Activated naive CD8-positive, alpha-beta T cell treated with anti-CD3 and anti-CD28 coated beads, Interleukin-2, amount 10 ng/mL, durations not matched to agents 7 days and 5 days (primary cell): ENCODE measurements at regions not wholly inside any gene's neighbourhood (a gene's known extent, or its start where the extent isn't known, plus 50 kb on each side); places are given as distances from the start of the nearest gene placed in this dataset.
"Not testable (repeated sequence)": the region's sequence is repeated elsewhere in the genome, so short reads cannot be mapped to it uniquely, and the experiment has no call there.

ENCODE experiments used
- ATAC-seq: fragments of 150-1000 bp; cut with Tn5 transposase; one replicate; pipeline ENCODE4 v1.10.0; 2021; ENCODE audit warnings: low read depth, moderate library complexity
- POLR2A ChIA-PET: fragments of 350-600 bp; sonication (Branson Sonifier 250); formaldehyde crosslinking; loops from one replicate; lab custom pipeline; 2021; ENCODE audit warnings: antibody characterized with exemption; lab: Charles Lee
- DNase-seq: peaks from one replicate; pipeline ENCODE4 v3.0.0; 2021
- H3K27ac Mint-ChIP-seq: one replicate; pipeline ENCODE4 v1.8.0; 2022; ENCODE audit warnings: mild to moderate bottlenecking, mixed read lengths
- H3K27me3 Mint-ChIP-seq: one replicate; pipeline ENCODE4 v1.8.0; 2022; ENCODE audit warnings: mild to moderate bottlenecking, moderate library complexity, mixed read lengths
- H3K36me3 Mint-ChIP-seq: one replicate; pipeline ENCODE4 v1.8.0; 2021; ENCODE audit warnings: mild to moderate bottlenecking, mixed read lengths
- H3K4me1 Mint-ChIP-seq: one replicate; pipeline ENCODE4 v1.8.0; 2021; ENCODE audit warnings: mixed read lengths
- H3K4me3 Mint-ChIP-seq: one replicate; pipeline ENCODE4 v1.8.0; 2022; ENCODE audit warnings: mild to moderate bottlenecking, moderate library complexity, mixed read lengths
- H3K9me3 Mint-ChIP-seq: one replicate; pipeline ENCODE4 v1.8.0; 2021; ENCODE audit warnings: mixed read lengths

DNA sequence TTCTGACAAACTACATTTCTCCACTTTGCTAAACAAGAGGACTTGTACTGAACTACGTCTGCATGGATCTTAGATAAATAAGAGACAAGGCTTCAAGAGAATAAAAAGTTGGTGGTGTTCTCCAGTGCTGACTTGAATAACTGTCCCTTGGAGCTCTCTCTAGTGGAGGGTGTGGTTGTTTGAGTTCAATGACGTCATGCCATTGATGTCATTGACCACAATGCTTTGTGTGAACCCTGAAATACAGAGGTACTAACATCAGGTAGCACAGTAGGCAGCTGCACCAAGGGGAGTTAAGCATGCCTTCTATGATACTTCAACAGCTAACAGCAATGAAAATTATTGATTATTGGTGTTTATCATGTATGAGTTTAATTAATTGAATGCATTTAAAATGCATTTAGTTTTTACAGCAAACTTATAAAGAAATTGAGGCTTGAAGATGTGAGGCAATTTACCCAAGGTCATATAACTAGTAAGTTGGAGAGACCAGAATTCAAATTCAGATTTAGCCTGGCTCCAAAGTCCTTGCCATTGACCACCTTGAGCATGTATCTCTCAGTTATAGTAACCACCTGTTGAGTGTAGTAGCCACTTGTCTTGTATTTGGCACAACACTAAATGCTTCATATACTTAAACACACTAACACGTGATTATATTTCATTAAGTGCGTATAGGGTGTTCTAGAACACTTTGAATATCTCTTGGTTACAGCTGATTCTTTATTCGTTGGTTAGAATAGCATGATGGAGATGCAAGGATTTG, 126.0 kb upstream of the ANKRD28 start:
- Mint-ChIP-seq H3K9me3 (no peaks in the 10 kb centered on the region), H3K27me3 (no peaks in the 10 kb centered on the region), H3K27ac (no peak overlapping the region), H3K4me1 (no peaks in the 10 kb centered on the region), H3K4me3 (no peak overlapping the region), H3K36me3 (no peaks in the 10 kb centered on the region)
- POLR2A ChIA-PET: no interaction called here
- ATAC-seq: no peak
- DNase-seq: no peak

DNA sequence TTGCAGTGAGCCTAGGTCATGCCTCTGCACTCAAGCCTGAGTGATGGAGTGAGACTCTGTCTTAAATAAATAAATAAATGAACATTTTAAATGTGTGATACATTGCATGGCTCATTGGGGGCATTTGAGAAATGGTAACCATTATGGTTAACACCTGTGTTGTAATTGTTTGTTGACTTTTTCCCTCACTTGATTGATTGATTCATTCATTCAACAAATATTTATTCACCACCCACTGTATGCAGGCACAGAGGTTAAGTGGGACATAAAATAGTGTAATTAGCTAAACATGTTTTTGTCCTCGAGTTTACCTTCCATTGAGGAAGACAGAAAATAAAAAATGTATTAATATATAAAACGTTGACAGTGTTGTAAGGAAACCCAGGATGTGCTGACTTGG, 127.1 kb upstream of the ANKRD28 start:
- Mint-ChIP-seq H3K27ac (no peak overlapping the region), H3K36me3 (no peaks in the 10 kb centered on the region), H3K9me3 (no peaks in the 10 kb centered on the region), H3K27me3 (peaks cover 4% of the 10 kb centered on the region), H3K4me3 (no peak overlapping the region), H3K4me1 (no peaks in the 10 kb centered on the region)
- POLR2A ChIA-PET: no interaction called here
- DNase-seq (no peak), ATAC-seq (no peak)

DNA sequence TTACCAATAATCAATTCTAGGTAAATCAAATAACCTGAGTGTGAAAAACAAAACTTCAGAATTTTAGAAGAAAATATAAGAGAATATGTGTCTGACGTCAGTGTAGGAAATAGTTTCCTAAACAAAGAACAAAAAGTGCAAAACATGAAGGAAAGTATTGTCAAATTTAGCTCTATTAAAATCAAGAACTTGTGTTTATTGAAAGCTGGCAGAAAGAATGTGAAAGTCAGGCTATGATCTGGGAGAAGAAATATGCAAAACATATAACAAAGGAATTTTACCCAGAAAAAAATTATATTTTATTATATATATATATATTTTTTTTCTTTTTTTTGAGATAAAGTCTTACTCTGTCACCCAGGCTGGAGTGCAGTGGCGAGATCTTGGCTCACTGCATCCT, 129.1 kb upstream of the ANKRD28 start:
- ATAC-seq (no peak), DNase-seq (no peak)
- H3K27me3 Mint-ChIP-seq: peaks cover 4% of the 10 kb centered on the region
- H3K27ac Mint-ChIP-seq: no peak overlapping the region
- H3K9me3 Mint-ChIP-seq: no peaks in the 10 kb centered on the region
- POLR2A ChIA-PET: no interaction called here
- no peaks in the 10 kb centered on the region for H3K36me3 Mint-ChIP-seq
- H3K4me3 Mint-ChIP-seq: no peak overlapping the region
- H3K4me1 Mint-ChIP-seq: peaks cover under 1% of the 10 kb centered on the region

DNA sequence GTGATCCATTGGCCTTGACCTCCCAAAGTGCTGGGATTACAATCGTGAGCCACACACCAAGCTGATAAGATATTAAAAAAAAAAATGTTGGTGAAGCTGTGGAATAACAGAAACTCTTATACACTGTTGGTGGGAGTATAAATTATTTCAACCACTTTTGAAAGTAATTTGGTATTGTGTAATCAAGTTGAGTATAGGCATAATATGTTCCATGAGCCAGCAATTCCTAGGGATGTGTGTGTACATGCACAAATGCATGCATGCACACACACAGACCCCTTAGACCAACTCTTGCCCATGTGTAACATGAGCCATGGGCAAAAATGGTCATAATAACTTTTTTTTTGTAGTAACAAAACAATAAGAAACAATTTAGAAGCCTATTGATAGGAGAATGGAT, 130.2 kb upstream of the ANKRD28 start:
- no peaks in the 10 kb centered on the region for H3K36me3 Mint-ChIP-seq
- DNase-seq (no peak), ATAC-seq (no peak)
- H3K4me1 Mint-ChIP-seq: peaks cover 4% of the 10 kb centered on the region
- H3K27ac Mint-ChIP-seq: no peak overlapping the region
- POLR2A ChIA-PET: no interaction called here
- no peaks in the 10 kb centered on the region for H3K9me3 Mint-ChIP-seq
- no peak overlapping the region for H3K4me3 Mint-ChIP-seq
- H3K27me3 Mint-ChIP-seq: peaks cover 4% of the 10 kb centered on the region

DNA sequence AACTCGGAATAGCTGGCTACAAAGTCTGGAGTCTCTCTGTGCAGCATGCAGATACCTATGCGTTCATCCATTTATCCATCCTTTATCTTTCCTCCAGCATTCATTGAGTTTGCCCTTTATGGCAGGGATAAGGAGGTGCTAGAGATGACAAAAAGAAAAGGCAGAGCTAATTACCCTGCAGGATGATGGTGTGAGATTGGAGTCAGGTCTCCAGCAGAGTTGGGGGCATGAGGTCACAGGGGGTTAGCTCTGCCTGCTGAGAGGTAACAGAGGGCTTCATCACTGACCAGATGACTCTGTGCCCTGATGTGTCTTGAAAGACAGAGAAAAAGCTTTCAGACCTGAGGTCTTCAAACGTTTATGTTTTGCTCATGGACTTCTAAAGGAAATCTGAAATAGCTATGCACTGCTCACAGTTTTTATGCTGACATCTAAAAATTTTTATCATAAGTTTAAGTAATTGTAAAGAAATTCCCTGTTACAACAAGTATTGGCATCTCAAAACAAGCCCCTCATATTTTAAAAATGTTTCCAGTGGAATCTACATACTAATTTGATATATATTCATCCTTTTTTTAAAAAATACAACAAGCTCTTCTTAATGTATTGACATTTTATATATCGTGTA, 132.3 kb upstream of the ANKRD28 start:
- Mint-ChIP-seq H3K27ac (no peak overlapping the region), H3K4me1 (peaks cover 4% of the 10 kb centered on the region), H3K9me3 (no peaks in the 10 kb centered on the region), H3K27me3 (peaks cover 4% of the 10 kb centered on the region), H3K36me3 (no peaks in the 10 kb centered on the region), H3K4me3 (no peak overlapping the region)
- POLR2A ChIA-PET: no interaction called here
- no peak for ATAC-seq
- no peak for DNase-seq

DNA sequence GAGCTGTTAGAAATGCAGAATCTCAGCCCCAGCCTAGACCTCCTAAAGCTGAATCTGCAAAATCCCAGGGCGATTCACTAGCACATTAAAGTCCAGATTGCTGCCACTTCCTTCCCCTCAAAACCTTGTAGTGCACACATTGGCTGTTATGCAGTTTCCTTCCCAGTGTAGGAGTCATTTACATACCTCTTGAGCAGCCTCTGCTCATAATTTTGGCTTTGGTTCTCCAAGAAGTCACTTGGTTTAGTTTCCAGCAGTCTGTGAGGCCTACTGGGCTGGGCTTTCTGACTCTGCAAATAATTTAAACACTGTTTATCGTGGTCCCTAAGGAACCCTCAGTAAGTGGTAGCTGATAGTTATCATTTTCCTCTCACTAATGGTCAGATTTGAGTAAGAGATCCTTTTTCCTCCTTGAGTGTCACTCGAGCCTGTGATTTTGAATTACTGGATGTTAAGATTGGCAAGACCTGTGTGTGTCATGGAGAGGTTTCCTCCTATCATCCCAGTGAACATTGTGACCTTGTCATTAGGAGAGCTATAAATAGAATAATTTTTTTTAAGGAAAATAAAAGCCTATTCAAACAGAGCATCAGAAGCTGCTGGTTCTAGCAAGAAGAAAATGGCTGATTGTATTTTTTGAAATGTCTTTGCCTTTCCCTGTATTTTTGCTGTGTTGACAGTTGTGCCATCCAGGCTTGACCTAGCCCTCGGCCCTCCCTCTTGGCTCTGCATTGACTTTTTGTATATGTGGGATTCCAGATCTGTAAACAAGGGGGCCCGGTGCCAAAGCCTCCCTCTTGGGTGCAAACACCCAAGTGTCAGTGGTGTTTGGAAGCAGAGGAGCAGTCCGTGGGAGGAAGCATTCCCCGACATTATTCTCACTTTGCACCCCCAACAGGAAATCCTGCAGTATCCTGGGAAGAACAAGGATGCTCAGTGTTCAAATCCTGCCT, 134.8 kb upstream of the ANKRD28 start:
- Mint-ChIP-seq H3K4me3 (no peak overlapping the region), H3K9me3 (no peaks in the 10 kb centered on the region), H3K36me3 (peaks cover 1% of the 10 kb centered on the region), H3K27me3 (peaks cover 4% of the 10 kb centered on the region), H3K4me1 (peaks cover 4% of the 10 kb centered on the region), H3K27ac (no peak overlapping the region)
- no peak for ATAC-seq
- POLR2A ChIA-PET: no interaction called here
- no peak for DNase-seq

DNA sequence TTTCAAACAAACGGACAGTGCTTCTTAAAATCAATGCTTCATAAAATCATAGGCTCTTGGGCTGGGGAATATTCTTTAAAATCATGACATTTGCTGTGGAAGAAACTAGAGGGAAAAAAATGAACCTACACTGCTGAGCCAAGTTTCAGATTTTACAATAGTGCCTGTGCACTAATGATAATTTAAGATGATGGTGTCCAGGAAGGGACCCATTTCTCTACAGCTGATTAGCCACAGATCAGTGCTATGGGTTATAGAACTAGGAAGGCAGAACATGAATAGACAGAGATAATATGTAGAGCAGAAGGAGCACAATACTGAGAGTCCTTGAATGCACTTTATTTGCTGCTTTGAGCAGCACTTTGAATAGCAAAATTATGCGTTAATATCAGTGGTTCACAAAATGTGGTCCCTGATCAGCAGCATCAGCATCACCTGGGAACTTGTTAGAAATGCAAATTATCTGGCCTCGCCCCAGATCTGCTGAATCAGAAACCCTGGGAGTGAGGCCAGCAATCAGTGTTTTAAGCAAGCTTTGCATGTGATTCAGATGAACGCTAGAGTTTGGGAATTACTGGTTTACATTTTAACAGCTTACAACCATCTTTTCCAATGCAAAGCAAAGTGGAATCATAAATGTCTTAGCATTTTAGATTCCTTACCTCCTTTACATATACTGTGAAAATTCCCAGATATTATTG, 135.8 kb upstream of the ANKRD28 start:
- no peak for ATAC-seq
- DNase-seq: no peak
- Mint-ChIP-seq H3K36me3 (peaks cover 1% of the 10 kb centered on the region), H3K27ac (no peak overlapping the region), H3K27me3 (peaks cover 4% of the 10 kb centered on the region), H3K4me3 (no peak overlapping the region), H3K4me1 (peaks cover 4% of the 10 kb centered on the region), H3K9me3 (no peaks in the 10 kb centered on the region)
- POLR2A ChIA-PET: no interaction called here

DNA sequence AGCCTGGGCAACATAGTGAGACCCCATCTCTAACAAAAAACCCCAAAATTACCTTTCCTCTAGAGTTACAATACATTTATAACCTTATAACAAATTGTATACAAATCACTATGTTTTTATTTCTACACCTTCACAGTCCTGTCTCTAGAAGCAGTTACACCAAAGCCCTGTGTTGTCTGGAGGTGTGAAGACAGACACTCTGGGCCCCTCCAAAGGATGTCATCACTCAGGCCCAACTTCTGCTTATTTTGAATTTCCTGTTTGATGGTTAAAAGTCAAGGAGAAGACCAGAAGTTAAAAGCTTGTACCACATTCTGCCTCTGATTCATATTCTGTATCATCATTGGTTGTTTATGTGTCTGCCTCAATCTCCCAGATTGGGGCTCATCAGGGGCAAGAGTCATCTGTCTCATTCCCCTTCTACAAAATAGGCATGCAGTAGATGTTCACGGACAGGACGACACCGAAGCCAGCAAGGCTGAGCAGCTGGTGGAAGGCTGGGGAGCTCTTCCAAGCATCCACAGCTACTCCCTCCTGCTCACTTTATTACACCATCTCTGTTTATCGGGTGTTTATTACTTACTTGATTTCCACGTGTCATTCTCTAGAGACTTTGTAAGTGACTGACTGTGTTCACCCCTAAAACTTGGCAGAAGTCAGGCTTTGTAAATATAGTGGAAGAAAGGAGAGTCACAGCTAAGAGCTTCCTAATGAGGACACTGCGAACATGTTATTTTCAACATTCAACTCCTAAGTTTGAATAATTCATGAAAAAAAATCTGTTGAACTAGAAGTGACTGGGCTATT, 136.8 kb upstream of the ANKRD28 start:
- H3K36me3 Mint-ChIP-seq: peaks cover 1% of the 10 kb centered on the region
- no peak overlapping the region for H3K4me3 Mint-ChIP-seq
- ATAC-seq (no peak), DNase-seq (no peak)
- H3K4me1 Mint-ChIP-seq: peaks cover 4% of the 10 kb centered on the region
- no peaks in the 10 kb centered on the region for H3K9me3 Mint-ChIP-seq
- POLR2A ChIA-PET: no interaction called here
- H3K27me3 Mint-ChIP-seq: peaks cover 2% of the 10 kb centered on the region
- no peak overlapping the region for H3K27ac Mint-ChIP-seq

DNA sequence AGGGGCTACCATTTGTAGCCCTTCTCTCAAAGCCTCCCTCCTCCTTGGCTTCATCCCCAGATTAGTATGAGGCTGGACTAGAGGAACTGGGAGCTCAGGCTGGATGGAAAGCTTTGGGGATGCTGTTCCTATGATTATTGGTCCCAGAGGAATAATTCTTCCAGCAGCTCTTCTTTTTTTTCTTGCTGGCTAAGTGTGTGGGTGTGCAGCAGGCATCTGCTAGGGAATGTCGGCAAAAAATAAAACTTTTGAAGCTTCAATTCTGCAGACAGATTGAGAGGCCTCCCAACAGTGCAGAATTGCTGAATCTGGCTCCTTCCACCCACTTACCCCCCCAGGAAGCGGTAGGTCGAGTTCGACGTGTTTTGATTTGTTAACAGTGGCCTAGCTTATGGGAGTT, 138.5 kb upstream of the ANKRD28 start:
- POLR2A ChIA-PET: no interaction called here
- no peak for DNase-seq
- Mint-ChIP-seq H3K4me1 (peaks cover 4% of the 10 kb centered on the region), H3K9me3 (no peaks in the 10 kb centered on the region), H3K27ac (no peak overlapping the region), H3K36me3 (peaks cover 1% of the 10 kb centered on the region), H3K4me3 (no peak overlapping the region), H3K27me3 (no peaks in the 10 kb centered on the region)
- no peak for ATAC-seq

DNA sequence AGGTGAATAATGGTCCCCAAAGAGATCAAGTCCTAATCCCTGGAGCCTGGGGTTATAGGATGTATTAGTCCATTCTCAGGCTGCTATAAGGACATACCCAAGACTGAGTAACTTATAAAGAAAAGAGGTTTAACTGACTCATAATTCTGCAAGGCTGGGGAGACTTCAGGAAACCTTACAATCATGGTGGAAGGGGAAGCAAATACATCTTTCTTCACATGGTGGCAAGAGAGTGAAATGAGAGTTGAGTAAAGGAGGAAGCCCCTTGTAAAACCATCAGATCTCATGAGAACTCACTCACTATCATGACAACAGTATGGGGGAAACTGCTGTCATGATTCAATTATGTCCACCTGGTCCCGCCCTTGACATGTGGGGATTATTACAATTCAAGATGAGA, 142.9 kb upstream of the ANKRD28 start:
- Mint-ChIP-seq H3K4me3 (no peak overlapping the region), H3K27ac (no peak overlapping the region), H3K27me3 (peaks cover 8% of the 10 kb centered on the region), H3K4me1 (peaks cover 2% of the 10 kb centered on the region), H3K9me3 (peaks cover 2% of the 10 kb centered on the region), H3K36me3 (peaks cover 1% of the 10 kb centered on the region)
- DNase-seq (no peak), ATAC-seq (no peak)
- POLR2A ChIA-PET: no interaction called here

DNA sequence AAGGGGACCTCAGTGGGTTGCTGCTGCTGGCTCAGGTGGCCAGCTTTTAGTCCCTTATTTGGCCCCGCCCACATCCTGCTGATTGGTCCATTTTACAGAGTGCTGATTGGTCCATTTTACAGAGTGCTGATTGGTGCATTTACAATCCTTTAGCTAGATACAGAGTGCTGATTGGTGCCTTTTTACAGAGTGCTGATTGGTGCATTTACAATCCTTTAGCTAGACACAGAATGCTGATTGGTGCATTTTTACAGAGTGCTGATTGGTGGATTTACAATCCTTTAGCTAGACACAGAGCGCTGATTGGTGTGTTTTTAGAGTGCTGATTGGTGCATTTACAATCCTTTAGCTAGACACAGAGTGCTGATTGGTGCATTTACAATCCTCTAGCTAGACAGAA, 143.7 kb upstream of the ANKRD28 start:
- H3K27me3 Mint-ChIP-seq, H3K9me3 Mint-ChIP-seq, POLR2A ChIA-PET, H3K4me1 Mint-ChIP-seq, ATAC-seq, H3K27ac Mint-ChIP-seq, H3K4me3 Mint-ChIP-seq, H3K36me3 Mint-ChIP-seq, DNase-seq: not testable (repeated sequence)

DNA sequence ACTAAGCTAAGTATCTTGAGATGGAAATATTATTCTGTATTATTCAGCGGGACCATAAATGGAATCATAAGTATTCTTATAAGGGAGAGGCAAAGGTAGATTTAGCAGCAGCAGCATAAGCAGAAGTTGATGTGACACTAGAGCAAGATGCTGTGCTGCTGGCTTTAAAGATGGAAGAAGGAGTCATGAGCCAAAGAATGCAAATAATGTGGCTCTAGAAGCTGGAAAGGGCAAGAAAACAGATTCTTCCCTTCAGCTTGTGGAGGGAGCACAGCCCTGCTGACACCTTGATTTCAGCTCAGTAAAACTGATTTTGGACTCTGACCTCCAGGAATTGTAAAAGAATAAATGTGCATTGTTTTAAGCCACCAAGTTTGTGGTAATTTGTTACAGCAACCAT, 144.2 kb upstream of the ANKRD28 start:
- no peak for ATAC-seq
- no peak for DNase-seq
- Mint-ChIP-seq H3K9me3 (peaks cover 2% of the 10 kb centered on the region), H3K27ac (no peak overlapping the region), H3K36me3 (no peaks in the 10 kb centered on the region), H3K27me3 (peaks cover 8% of the 10 kb centered on the region), H3K4me3 (no peak overlapping the region), H3K4me1 (peaks cover 4% of the 10 kb centered on the region)
- POLR2A ChIA-PET: no interaction called here
